GM23338 (cell line): ENCODE measurements at regions not wholly inside any gene's neighbourhood (a gene's known extent, or its start where the extent isn't known, plus 50 kb on each side); places are given as distances from the start of the nearest gene placed in this dataset.

Source experiments
- ATAC-seq: fragments of 200-7000 bp; cut with Tn5 transposase; 3 replicates; pipeline ENCODE4 v1.9.1; 2020
- DNase-seq: peaks from one replicate; pipeline ENCODE4 v3.0.0-alpha.2; 2015; ENCODE audit warnings: low spot score
- H2AFZ ChIP-seq: fragments of 200-600 bp; sonication (generic); 2 replicates; pipeline ENCODE4 v1.8.0; 2016; ENCODE audit warnings: antibody characterized with exemption, mild to moderate bottlenecking, moderate library complexity
- H3F3A ChIP-seq: fragments of 200-600 bp; sonication (generic); replicated peaks from 2 replicates; pipeline ENCODE4 v1.8.0; 2017; ENCODE audit warnings: antibody characterized with exemption, mixed run types, low read depth
- H3K27ac ChIP-seq: fragments of 200-600 bp; sonication (generic); 2 replicates; pipeline ENCODE4 v1.6.1; 2016; ENCODE audit warnings: low read depth
- H3K27me3 ChIP-seq: fragments of 200-600 bp; sonication (generic); 2 replicates; pipeline ENCODE4 v1.8.0; 2016; ENCODE audit warnings: mild to moderate bottlenecking, mixed run types, moderate library complexity; ENCODE audit not compliant: insufficient read depth
- H3K36me3 ChIP-seq: fragments of 200-600 bp; sonication (generic); 2 replicates; pipeline ENCODE4 v1.8.0; 2016; ENCODE audit warnings: mild to moderate bottlenecking; ENCODE audit not compliant: insufficient read depth
- H3K4me1 ChIP-seq: fragments of 200-600 bp; sonication (generic); 2 replicates; pipeline ENCODE4 v1.8.0; 2016; ENCODE audit warnings: mild to moderate bottlenecking, moderate library complexity; ENCODE audit not compliant: insufficient read depth
- H3K4me2 ChIP-seq: fragments of 200-600 bp; sonication (generic); 2 replicates; pipeline ENCODE4 v1.7.1; 2017; ENCODE audit warnings: mixed run types
- H3K4me3 ChIP-seq: fragments of 200-600 bp; sonication (generic); 2 replicates; pipeline ENCODE4 v1.6.1; 2016; ENCODE audit warnings: mixed run types
- H3K79me2 ChIP-seq: fragments of 200-600 bp; sonication (generic); replicated peaks from 2 replicates; pipeline ENCODE4 v1.8.0; 2017; ENCODE audit warnings: mild to moderate bottlenecking; ENCODE audit not compliant: insufficient read depth
- H3K9me2 ChIP-seq: fragments of 200-600 bp; sonication (generic); 2 replicates; pipeline ENCODE4 v1.8.0; 2017; ENCODE audit not compliant: insufficient read depth
- H4K20me1 ChIP-seq: fragments of 200-600 bp; sonication (generic); replicated peaks from 2 replicates; pipeline ENCODE4 v1.8.0; 2017; ENCODE audit warnings: mild to moderate bottlenecking; ENCODE audit not compliant: insufficient read depth
- H3K27ac Mint-ChIP-seq: 2 replicates; pipeline ENCODE4 v1.8.0; 2020; ENCODE audit warnings: inconsistent platforms, mild to moderate bottlenecking, moderate library complexity, mixed read lengths
- H3K27me3 Mint-ChIP-seq: 3 replicates; pipeline ENCODE4 v1.8.0; 2022; ENCODE audit warnings: low read depth, mild to moderate bottlenecking, moderate library complexity, mixed read lengths, inconsistent platforms; ENCODE audit not compliant: insufficient read depth, poor library complexity
- H3K36me3 Mint-ChIP-seq: 3 replicates; pipeline ENCODE4 v1.8.0; 2021; ENCODE audit warnings: low read depth, mild to moderate bottlenecking, inconsistent platforms, moderate library complexity, mixed read lengths
- H3K4me1 Mint-ChIP-seq: 3 replicates; pipeline ENCODE4 v1.8.0; 2020; ENCODE audit warnings: mild to moderate bottlenecking, inconsistent platforms, mixed read lengths
- H3K4me3 Mint-ChIP-seq: 3 replicates; pipeline ENCODE4 v1.8.0; 2021; ENCODE audit warnings: moderate library complexity, mild to moderate bottlenecking, inconsistent platforms, mixed read lengths
- H3K9me3 Mint-ChIP-seq: 3 replicates; pipeline ENCODE4 v1.8.0; 2020; ENCODE audit warnings: moderate library complexity, mild to moderate bottlenecking, inconsistent platforms, mixed read lengths
- CREB1 ChIP-seq: fragments of 250-450 bp; sonication (Bioruptor Pico); IDR thresholded peaks from 2 replicates; pipeline ENCODE4 v1.5.0; 2020; ENCODE audit warnings: low read depth, mild to moderate bottlenecking, moderate library complexity
- EZH2 ChIP-seq: fragments of 200-600 bp; sonication (generic); IDR thresholded peaks from one replicate; pipeline ENCODE4 v1.8.0; 2017; ENCODE audit warnings: antibody characterized with exemption, mild to moderate bottlenecking, low read depth; ENCODE audit not compliant: unreplicated experiment
- EZH2phosphoT487 ChIP-seq: fragments of 200-600 bp; sonication (generic); IDR thresholded peaks from one replicate; pipeline ENCODE4 v1.8.1; 2018; ENCODE audit warnings: antibody characterized with exemption; ENCODE audit not compliant: unreplicated experiment
- JUNB ChIP-seq: IDR thresholded peaks from one replicate; pipeline ENCODE4 v1.6.1; 2016; ENCODE audit warnings: antibody characterized with exemption; ENCODE audit not compliant: unreplicated experiment
- NANOG ChIP-seq: IDR thresholded peaks from 2 replicates; pipeline ENCODE4 v1.6.1; 2016; ENCODE audit warnings: antibody characterized with exemption, borderline replicate concordance
- POLR2AphosphoS5 ChIP-seq: IDR thresholded peaks from 2 replicates; pipeline ENCODE4 v1.6.1; 2016; ENCODE audit warnings: antibody characterized with exemption, low read depth
- STAT1 ChIP-seq: IDR thresholded peaks from one replicate; pipeline ENCODE4 v1.6.1; 2016; ENCODE audit warnings: antibody characterized with exemption; ENCODE audit not compliant: unreplicated experiment
- ZNF114 ChIP-seq: fragments of 250-450 bp; sonication (Bioruptor Pico); IDR thresholded peaks from 2 replicates; pipeline ENCODE4 v1.5.0; 2020; ENCODE audit warnings: mild to moderate bottlenecking, moderate library complexity
- ZNF331 ChIP-seq: fragments of 250-450 bp; sonication (Bioruptor Pico); IDR thresholded peaks from 2 replicates; pipeline ENCODE4 v1.5.0; 2020; ENCODE audit warnings: low read depth, mild to moderate bottlenecking, moderate library complexity
- ZNF462 ChIP-seq: fragments of 250-450 bp; sonication (Bioruptor Pico); IDR thresholded peaks from 2 replicates; pipeline ENCODE4 v1.5.0; 2020; ENCODE audit warnings: mild to moderate bottlenecking, moderate library complexity
- TF ChIP-seq, protein P1 (sequence below): IDR thresholded peaks from one replicate; pipeline ENCODE4 v1.6.1; 2018; ENCODE audit warnings: antibody characterized with exemption; ENCODE audit not compliant: unreplicated experiment
- TF ChIP-seq, protein P2 (sequence below): IDR thresholded peaks from 2 replicates; pipeline ENCODE4 v1.6.1; 2016; ENCODE audit warnings: antibody characterized with exemption
- TF ChIP-seq, protein P3 (sequence below), 2 experiments: fragments of 200-600 bp in 1 of 2; sonication (generic) in 1 of 2; conservative IDR thresholded peaks; 2 replicates each; pipeline versions ENCODE4 v1.5.1 to v1.6.1; 2016 to 2017; ENCODE audit warnings: antibody characterized with exemption in 2 of 2, low read depth in 2 of 2, mild to moderate bottlenecking in 2 of 2, moderate library complexity in 1 of 2

- no peak overlapping the region for H3K4me3 Mint-ChIP-seq
- DNase-seq (no peak), ATAC-seq (no peak)
- no peaks in the 10 kb centered on the region; the same call in 2 of the 3 replicates for H3K9me3 Mint-ChIP-seq
- no peak overlapping the region for H3K27ac ChIP-seq
- H3K36me3 ChIP-seq: no peaks in the 10 kb centered on the region
- H3K9me2 ChIP-seq: no peaks in the 10 kb centered on the region
- no peak overlapping the region for H3K4me2 ChIP-seq
- TF ChIP-seq POLR2AphosphoS5 (no peak), ZNF114 (no peak), ZNF331 (no peak), JUNB (no peak), EZH2phosphoT487 (no peak), EZH2 (no peak), CREB1 (CRISPR knock-in tag) (no peak), ZNF462 (CRISPR knock-in tag) (no peak), STAT1 (no peak), NANOG (no peak)
- TF ChIP-seq, protein P1, sequence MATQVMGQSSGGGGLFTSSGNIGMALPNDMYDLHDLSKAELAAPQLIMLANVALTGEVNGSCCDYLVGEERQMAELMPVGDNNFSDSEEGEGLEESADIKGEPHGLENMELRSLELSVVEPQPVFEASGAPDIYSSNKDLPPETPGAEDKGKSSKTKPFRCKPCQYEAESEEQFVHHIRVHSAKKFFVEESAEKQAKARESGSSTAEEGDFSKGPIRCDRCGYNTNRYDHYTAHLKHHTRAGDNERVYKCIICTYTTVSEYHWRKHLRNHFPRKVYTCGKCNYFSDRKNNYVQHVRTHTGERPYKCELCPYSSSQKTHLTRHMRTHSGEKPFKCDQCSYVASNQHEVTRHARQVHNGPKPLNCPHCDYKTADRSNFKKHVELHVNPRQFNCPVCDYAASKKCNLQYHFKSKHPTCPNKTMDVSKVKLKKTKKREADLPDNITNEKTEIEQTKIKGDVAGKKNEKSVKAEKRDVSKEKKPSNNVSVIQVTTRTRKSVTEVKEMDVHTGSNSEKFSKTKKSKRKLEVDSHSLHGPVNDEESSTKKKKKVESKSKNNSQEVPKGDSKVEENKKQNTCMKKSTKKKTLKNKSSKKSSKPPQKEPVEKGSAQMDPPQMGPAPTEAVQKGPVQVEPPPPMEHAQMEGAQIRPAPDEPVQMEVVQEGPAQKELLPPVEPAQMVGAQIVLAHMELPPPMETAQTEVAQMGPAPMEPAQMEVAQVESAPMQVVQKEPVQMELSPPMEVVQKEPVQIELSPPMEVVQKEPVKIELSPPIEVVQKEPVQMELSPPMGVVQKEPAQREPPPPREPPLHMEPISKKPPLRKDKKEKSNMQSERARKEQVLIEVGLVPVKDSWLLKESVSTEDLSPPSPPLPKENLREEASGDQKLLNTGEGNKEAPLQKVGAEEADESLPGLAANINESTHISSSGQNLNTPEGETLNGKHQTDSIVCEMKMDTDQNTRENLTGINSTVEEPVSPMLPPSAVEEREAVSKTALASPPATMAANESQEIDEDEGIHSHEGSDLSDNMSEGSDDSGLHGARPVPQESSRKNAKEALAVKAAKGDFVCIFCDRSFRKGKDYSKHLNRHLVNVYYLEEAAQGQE: no peak
- TF ChIP-seq, protein P2, sequence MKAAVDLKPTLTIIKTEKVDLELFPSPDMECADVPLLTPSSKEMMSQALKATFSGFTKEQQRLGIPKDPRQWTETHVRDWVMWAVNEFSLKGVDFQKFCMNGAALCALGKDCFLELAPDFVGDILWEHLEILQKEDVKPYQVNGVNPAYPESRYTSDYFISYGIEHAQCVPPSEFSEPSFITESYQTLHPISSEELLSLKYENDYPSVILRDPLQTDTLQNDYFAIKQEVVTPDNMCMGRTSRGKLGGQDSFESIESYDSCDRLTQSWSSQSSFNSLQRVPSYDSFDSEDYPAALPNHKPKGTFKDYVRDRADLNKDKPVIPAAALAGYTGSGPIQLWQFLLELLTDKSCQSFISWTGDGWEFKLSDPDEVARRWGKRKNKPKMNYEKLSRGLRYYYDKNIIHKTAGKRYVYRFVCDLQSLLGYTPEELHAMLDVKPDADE: no peak
- TF ChIP-seq, protein P3, sequence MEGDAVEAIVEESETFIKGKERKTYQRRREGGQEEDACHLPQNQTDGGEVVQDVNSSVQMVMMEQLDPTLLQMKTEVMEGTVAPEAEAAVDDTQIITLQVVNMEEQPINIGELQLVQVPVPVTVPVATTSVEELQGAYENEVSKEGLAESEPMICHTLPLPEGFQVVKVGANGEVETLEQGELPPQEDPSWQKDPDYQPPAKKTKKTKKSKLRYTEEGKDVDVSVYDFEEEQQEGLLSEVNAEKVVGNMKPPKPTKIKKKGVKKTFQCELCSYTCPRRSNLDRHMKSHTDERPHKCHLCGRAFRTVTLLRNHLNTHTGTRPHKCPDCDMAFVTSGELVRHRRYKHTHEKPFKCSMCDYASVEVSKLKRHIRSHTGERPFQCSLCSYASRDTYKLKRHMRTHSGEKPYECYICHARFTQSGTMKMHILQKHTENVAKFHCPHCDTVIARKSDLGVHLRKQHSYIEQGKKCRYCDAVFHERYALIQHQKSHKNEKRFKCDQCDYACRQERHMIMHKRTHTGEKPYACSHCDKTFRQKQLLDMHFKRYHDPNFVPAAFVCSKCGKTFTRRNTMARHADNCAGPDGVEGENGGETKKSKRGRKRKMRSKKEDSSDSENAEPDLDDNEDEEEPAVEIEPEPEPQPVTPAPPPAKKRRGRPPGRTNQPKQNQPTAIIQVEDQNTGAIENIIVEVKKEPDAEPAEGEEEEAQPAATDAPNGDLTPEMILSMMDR (conservative IDR thresholded peaks at IDR 0.05; ENCODE audit: low read depth in 2 of 2): no peak
- peaks cover 4% of the 10 kb centered on the region for H3K27me3 Mint-ChIP-seq
- H3K36me3 Mint-ChIP-seq: peaks cover 5% of the 10 kb centered on the region; the same call in 1 of the 3 replicates
- no peaks in the 10 kb centered on the region for H3K79me2 ChIP-seq
- no peaks in the 10 kb centered on the region for H3F3A ChIP-seq
- H3K27me3 ChIP-seq: no peaks in the 10 kb centered on the region
- H3K4me3 ChIP-seq: no peak overlapping the region
- H2AFZ ChIP-seq: no peak overlapping the region
- no peaks in the 10 kb centered on the region for H4K20me1 ChIP-seq
- H3K27ac Mint-ChIP-seq: no peak overlapping the region
- H3K4me1 Mint-ChIP-seq: peaks cover 5% of the 10 kb centered on the region; the same call in 1 of the 3 replicates
- H3K4me1 ChIP-seq: peaks cover 7% of the 10 kb centered on the region; the same call in 1 of the 2 replicates
These were observed 95.9 kb downstream of the PCTP start for GRCh38 chr17:55846745-55847144.
